GM23248 (cell line): ENCODE measurements at regions not wholly inside any gene's neighbourhood (a gene's known extent, or its start where the extent isn't known, plus 50 kb on each side); places are given as distances from the start of the nearest gene placed in this dataset.
A peak's percentile ranks its signal among the peaks of the same experiment; 100 is the strongest.

Experiments used
- DNase-seq: peaks from one replicate; pipeline ENCODE4 v3.0.0-alpha.2; 2015
- H2AFZ ChIP-seq: fragments of 200-600 bp; sonication (generic); 2 replicates; pipeline ENCODE4 v1.6.1; 2016; ENCODE audit warnings: antibody characterized with exemption
- H3F3A ChIP-seq: fragments of 200-600 bp; sonication (generic); 2 replicates; pipeline ENCODE4 v1.6.1; 2016; ENCODE audit warnings: mild to moderate bottlenecking, antibody characterized with exemption, mixed run types; ENCODE audit not compliant: insufficient read depth
- H3K27ac ChIP-seq: fragments of 200-600 bp; sonication (generic); 2 replicates; pipeline ENCODE4 v1.5.1; 2016; ENCODE audit warnings: mild to moderate bottlenecking
- H3K27me3 ChIP-seq: fragments of 200-600 bp; sonication (generic); replicated peaks from 2 replicates; pipeline ENCODE4 v1.6.1; 2016; ENCODE audit warnings: mild to moderate bottlenecking; ENCODE audit not compliant: insufficient read depth
- H3K36me3 ChIP-seq: fragments of 200-600 bp; sonication (generic); 2 replicates; pipeline ENCODE4 v1.6.1; 2016; ENCODE audit warnings: low read depth, mild to moderate bottlenecking
- H3K4me1 ChIP-seq: fragments of 200-600 bp; sonication (generic); 2 replicates; pipeline ENCODE4 v1.6.1; 2016; ENCODE audit warnings: mild to moderate bottlenecking; ENCODE audit not compliant: insufficient read depth
- H3K4me2 ChIP-seq: fragments of 200-600 bp; sonication (generic); one replicate; pipeline ENCODE4 v1.6.1; 2016; ENCODE audit warnings: mild to moderate bottlenecking; ENCODE audit not compliant: unreplicated experiment
- H3K4me3 ChIP-seq: fragments of 200-600 bp; sonication (generic); 2 replicates; pipeline ENCODE4 v1.5.1; 2016; ENCODE audit warnings: mild to moderate bottlenecking
- H3K79me2 ChIP-seq: fragments of 200-600 bp; sonication (generic); 2 replicates; pipeline ENCODE4 v1.6.1; 2016; ENCODE audit warnings: mild to moderate bottlenecking; ENCODE audit not compliant: insufficient read depth
- H3K9ac ChIP-seq: fragments of 200-600 bp; sonication (generic); 2 replicates; pipeline ENCODE4 v1.6.1; 2016; ENCODE audit warnings: mild to moderate bottlenecking
- H3K9me2 ChIP-seq: fragments of 200-600 bp; sonication (generic); 2 replicates; pipeline ENCODE4 v1.6.1; 2016; ENCODE audit warnings: mixed run types, mild to moderate bottlenecking, moderate library complexity; ENCODE audit not compliant: insufficient read depth
- H3K9me3 ChIP-seq: fragments of 200-600 bp; sonication (generic); one replicate; pipeline ENCODE4 v1.6.1; 2017; ENCODE audit warnings: low read depth
- H4K20me1 ChIP-seq: fragments of 200-600 bp; sonication (generic); 2 replicates; pipeline ENCODE4 v1.6.0; 2016; ENCODE audit not compliant: insufficient read depth
- EZH2 ChIP-seq: fragments of 200-600 bp; sonication (generic); IDR thresholded peaks from 2 replicates; pipeline ENCODE4 v1.6.1; 2018; ENCODE audit warnings: antibody characterized with exemption, mild to moderate bottlenecking; ENCODE audit not compliant: insufficient read depth, poor library complexity, severe bottlenecking
- EZH2phosphoT487 ChIP-seq: fragments of 200-600 bp; sonication (generic); IDR thresholded peaks from 2 replicates; pipeline ENCODE4 v1.6.1; 2018; ENCODE audit warnings: antibody characterized with exemption, moderate library complexity, mild to moderate bottlenecking, low read depth; ENCODE audit not compliant: insufficient read depth
- WGBS, 2 experiments: methylation state at CpG; one replicate each; pipeline ENCODE4 v1.1.6; 2015 to 2017; ENCODE audit warnings: low lambda C conversion rate in 2 of 2, low coverage in 1 of 2; ENCODE audit errors: missing lambda C conversion rate in 2 of 2; 5-methylcytosine and 5-hydroxymethylcytosine counted together
- in situ Hi-C: fragments of 300-500 bp; cut with MboI; formaldehyde crosslinking; loops from 2 replicates; pipeline ENCODE4 v1.15.0; 2020

GRCh38 chr2:74751981-74752851 lies 81.7 kb upstream of the HK2 start:
- Histone ChIP-seq H3K9me2 (no peaks in the 10 kb centered on the region), H4K20me1 (no peaks in the 10 kb centered on the region), H3K36me3 (no peaks in the 10 kb centered on the region), H3K79me2 (no peaks in the 10 kb centered on the region), H3K4me3 (no peak overlapping the region), H3K9me3 (no peaks in the 10 kb centered on the region), H3K4me2 (no peak overlapping the region), H3K27me3 (no peaks in the 10 kb centered on the region), H3K4me1 (peaks cover 8% of the 10 kb centered on the region), H3K9ac (no peak overlapping the region), H2AFZ (no peak overlapping the region), H3F3A (no peaks in the 10 kb centered on the region), H3K27ac (no peak overlapping the region)
- in situ Hi-C loops = no loop called here
- WGBS, 2 experiments = 55 to 63% methylated on average over 4 of the region's 4 CpGs
- peak; percentile 32 for DNase-seq
- TF ChIP-seq EZH2phosphoT487 = no peak
- TF ChIP-seq EZH2 = no peak

GRCh38 chr2:74755386-74755785 lies 78.5 kb upstream of the HK2 start:
- H3K9me2 ChIP-seq = no peaks in the 10 kb centered on the region
- H4K20me1 ChIP-seq = no peaks in the 10 kb centered on the region
- no peak overlapping the region for H3K27ac ChIP-seq
- TF ChIP-seq EZH2 (no peak), EZH2phosphoT487 (no peak)
- no peak overlapping the region for H3K9ac ChIP-seq
- no peaks in the 10 kb centered on the region for H3K36me3 ChIP-seq
- H3K27me3 ChIP-seq = no peaks in the 10 kb centered on the region
- no peaks in the 10 kb centered on the region for H3K79me2 ChIP-seq
- H3K4me1 ChIP-seq = peaks cover 4% of the 10 kb centered on the region; the same call in 1 of the 2 replicates
- H3K4me3 ChIP-seq = no peak overlapping the region
- in situ Hi-C loops = no loop called here
- no peak overlapping the region for H3K4me2 ChIP-seq
- no peak for DNase-seq
- H2AFZ ChIP-seq = no peak overlapping the region
- H3K9me3 ChIP-seq = no peaks in the 10 kb centered on the region
- WGBS, 2 experiments = 77 to 80% methylated on average over 4 of the region's 4 CpGs
- H3F3A ChIP-seq = peaks cover 7% of the 10 kb centered on the region; the same call in 1 of the 2 replicates

GRCh38 chr2:74756356-74756890 lies 77.5 kb upstream of the HK2 start:
- Histone ChIP-seq H2AFZ (no peak overlapping the region), H4K20me1 (no peaks in the 10 kb centered on the region), H3K27me3 (no peaks in the 10 kb centered on the region), H3K9ac (no peak overlapping the region), H3K36me3 (no peaks in the 10 kb centered on the region), H3K4me3 (no peak overlapping the region), H3K9me2 (no peaks in the 10 kb centered on the region), H3K4me2 (no peak overlapping the region), H3K4me1 (peaks cover 4% of the 10 kb centered on the region; the same call in 1 of the 2 replicates), H3K9me3 (no peaks in the 10 kb centered on the region), H3K79me2 (no peaks in the 10 kb centered on the region), H3K27ac (no peak overlapping the region), H3F3A (peaks cover 7% of the 10 kb centered on the region; the same call in 1 of the 2 replicates)
- in situ Hi-C loops = no loop called here
- TF ChIP-seq EZH2 (no peak), EZH2phosphoT487 (no peak)
- DNase-seq = no peak

- Histone ChIP-seq H3K79me2 (no peaks in the 10 kb centered on the region), H3K9me3 (no peaks in the 10 kb centered on the region), H3K36me3 (no peaks in the 10 kb centered on the region), H3K4me1 (peaks cover 4% of the 10 kb centered on the region; the same call in 1 of the 2 replicates), H3K27me3 (no peaks in the 10 kb centered on the region), H3K9me2 (no peaks in the 10 kb centered on the region), H3K9ac (no peak overlapping the region), H3K27ac (no peak overlapping the region), H2AFZ (no peak overlapping the region), H3F3A (peaks cover 7% of the 10 kb centered on the region; the same call in 1 of the 2 replicates), H3K4me3 (no peak overlapping the region), H3K4me2 (no peak overlapping the region), H4K20me1 (no peaks in the 10 kb centered on the region)
- TF ChIP-seq EZH2phosphoT487 (no peak), EZH2 (no peak)
- in situ Hi-C loops = no loop called here
- peak; percentile 57 for DNase-seq
Observed at GRCh38 chr2:74759986-74760385, 73.9 kb upstream of the HK2 start.
